ENCODE measurements at regions not wholly inside any gene's neighbourhood (a gene's known extent, or its start where the extent isn't known, plus 50 kb on each side); places are given as distances from the start of the nearest gene placed in this dataset.
"Not testable (repeated sequence)": the region's sequence is repeated elsewhere in the genome, so short reads cannot be mapped to it uniquely, and the experiment has no call there.

- Histone ChIP-seq H3K36me3 (ENCODE audit: low read depth) (no peaks in the 10 kb centered on the region), H3K4me3 (no peak overlapping the region), H3K9me3 (no peaks in the 10 kb centered on the region), H3K4me1 (ENCODE audit: low read depth) (no peaks in the 10 kb centered on the region)
- intact Hi-C loops (cut with DNase I, micrococcal nuclease) = no loop called here
- no peak for DNase-seq
- TF ChIP-seq CTCF (IDR thresholded peaks at IDR 0.05) = no peak
- ATAC-seq = no peak
Measured at GRCh38 chrX:26470941-26471340, 255.0 kb downstream of the MAGEB5 start.

- DNase-seq = no peak
- ATAC-seq = no peak
- no peak for TF ChIP-seq CTCF (IDR thresholded peaks at IDR 0.05)
Measured at GRCh38 chrX:26466387-26466786, 250.4 kb downstream of the MAGEB5 start.

DNA sequence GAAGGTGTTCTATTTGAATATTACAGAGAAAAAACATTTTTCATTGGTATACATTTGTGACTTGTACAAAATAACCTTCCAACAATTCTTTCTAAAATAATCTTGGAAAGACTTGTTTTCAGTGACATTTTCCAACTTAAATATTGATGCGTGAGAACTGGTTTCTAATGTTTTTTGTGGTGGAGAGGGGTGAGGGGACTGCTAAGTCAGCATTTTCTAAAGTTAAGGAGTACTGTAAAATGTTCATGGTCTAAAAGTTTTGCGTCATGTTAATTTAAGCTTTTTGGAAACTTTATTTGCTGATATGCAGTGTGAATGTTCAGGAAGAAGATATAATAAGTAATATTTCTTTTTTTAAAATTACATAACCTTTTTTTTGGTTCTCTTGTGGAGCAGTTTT is 229.3 kb downstream of the MAGEB5 start:
- intact Hi-C loops (cut with DNase I, micrococcal nuclease) = no loop called here
- TF ChIP-seq CTCF (IDR thresholded peaks at IDR 0.05) = no peak
- Histone ChIP-seq H3K4me3 (no peak overlapping the region), H3K9me3 (no peaks in the 10 kb centered on the region), H3K4me1 (ENCODE audit: low read depth) (no peaks in the 10 kb centered on the region), H3K36me3 (ENCODE audit: low read depth) (no peaks in the 10 kb centered on the region)
- ATAC-seq = no peak
- DNase-seq = no peak

More at GRCh38 chrX:26466387-26466786, 250.4 kb downstream of the MAGEB5 start:
- H3K9me3 ChIP-seq = no peaks in the 10 kb centered on the region
- intact Hi-C loops (cut with DNase I, micrococcal nuclease) = no loop called here
- no peak overlapping the region for H3K4me3 ChIP-seq
- no peaks in the 10 kb centered on the region for H3K36me3 ChIP-seq (ENCODE audit: low read depth)
- H3K4me1 ChIP-seq (ENCODE audit: low read depth) = no peaks in the 10 kb centered on the region

DNA sequence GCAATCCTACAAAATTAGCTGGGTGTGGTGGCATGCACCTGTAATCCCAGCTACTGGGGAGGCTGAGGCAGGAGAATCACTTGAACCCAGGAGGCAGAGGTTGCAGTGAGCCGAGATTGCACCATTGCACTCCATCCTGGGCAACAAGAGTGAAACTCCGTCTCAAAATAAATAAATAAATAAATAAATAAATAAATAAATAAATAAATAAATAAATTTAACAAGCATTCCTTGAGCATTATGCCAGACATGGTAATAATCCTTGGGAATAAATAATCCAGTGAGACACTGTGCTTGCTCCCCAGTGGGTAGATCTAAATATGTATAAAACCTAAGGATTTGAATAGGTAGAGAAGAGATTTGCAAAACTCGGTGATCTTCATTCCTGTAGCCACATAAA is 228.4 kb downstream of the MAGEB5 start:
- H3K36me3 ChIP-seq (ENCODE audit: low read depth); H3K4me1 ChIP-seq (ENCODE audit: low read depth); DNase-seq; intact Hi-C loops (cut with DNase I, micrococcal nuclease); H3K4me3 ChIP-seq; H3K9me3 ChIP-seq; ATAC-seq: not testable (repeated sequence)

DNA sequence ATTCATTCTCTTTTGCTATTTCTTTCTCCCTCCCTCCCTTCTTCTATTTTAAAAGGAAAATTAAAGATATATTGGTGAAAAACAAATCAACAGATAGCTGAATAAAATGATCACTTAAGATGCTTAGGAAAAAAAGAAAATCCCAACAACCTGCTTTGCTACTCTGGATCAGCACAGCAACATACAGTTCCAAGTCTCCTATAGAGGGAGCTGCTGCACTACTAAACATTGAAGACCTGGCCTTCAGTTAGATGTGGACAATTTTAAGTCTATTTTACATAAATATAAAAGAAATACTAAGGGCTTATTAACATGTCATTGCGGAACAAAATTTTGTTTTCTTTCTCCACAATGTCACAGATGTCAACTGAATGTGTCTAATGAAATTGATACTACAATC is 226.4 kb downstream of the MAGEB5 start:
- intact Hi-C loops (cut with DNase I, micrococcal nuclease) = no loop called here
- Histone ChIP-seq H3K4me1 (ENCODE audit: low read depth) (no peaks in the 10 kb centered on the region), H3K36me3 (ENCODE audit: low read depth) (no peaks in the 10 kb centered on the region), H3K4me3 (no peak overlapping the region), H3K9me3 (no peaks in the 10 kb centered on the region)
- DNase-seq (no peak), ATAC-seq (no peak)
- no peak for TF ChIP-seq CTCF (IDR thresholded peaks at IDR 0.05)

DNA sequence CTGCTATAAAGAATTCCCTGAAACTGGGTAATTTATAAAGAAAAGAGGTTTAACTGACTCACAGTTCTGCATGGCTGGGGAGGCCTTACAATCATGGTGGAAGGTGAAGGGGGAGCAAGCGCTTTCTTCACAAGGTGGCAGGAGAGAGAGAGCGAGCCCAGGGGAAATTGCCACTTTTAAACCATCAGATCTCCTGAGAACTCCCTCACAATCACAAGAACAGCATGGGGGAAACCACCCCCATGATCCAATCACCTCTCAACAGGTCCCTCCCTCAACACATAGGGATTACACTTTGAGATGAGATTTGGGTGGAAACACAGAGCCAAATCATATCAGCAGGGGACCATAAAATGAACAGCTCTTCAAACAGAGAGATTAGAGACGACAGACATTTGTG is 198.6 kb downstream of the MAGEB5 start:
- TF ChIP-seq CTCF (IDR thresholded peaks at IDR 0.05) = no peak
- Histone ChIP-seq H3K4me1 (ENCODE audit: low read depth) (no peaks in the 10 kb centered on the region), H3K36me3 (ENCODE audit: low read depth) (no peaks in the 10 kb centered on the region), H3K4me3 (no peak overlapping the region), H3K9me3 (peaks cover 2% of the 10 kb centered on the region)
- intact Hi-C loops (cut with DNase I, micrococcal nuclease) = no loop called here
- ATAC-seq (no peak), DNase-seq (no peak)
